HL-60 (cell line): ENCODE measurements at regions not wholly inside any gene's neighbourhood (a gene's known extent, or its start where the extent isn't known, plus 50 kb on each side); places are given as distances from the start of the nearest gene placed in this dataset.
A peak's percentile ranks its signal among the peaks of the same experiment; 100 is the strongest.

Source experiments
- DNase-seq, 2 experiments: peaks; one replicate each; pipeline ENCODE4 v3.0.0-alpha.2; 2010 to 2020; ENCODE audit warnings: low read depth in 1 of 2, low spot score in 1 of 2
- H3K27ac ChIP-seq: fragments of 250-450 bp; sonication (Bioruptor Pico); replicated peaks from 2 replicates; pipeline ENCODE4 v1.5.1; 2020; ENCODE audit warnings: mild to moderate bottlenecking, moderate library complexity
- H3K27me3 ChIP-seq: fragments of 250-450 bp; sonication (Bioruptor Pico); 2 replicates; pipeline ENCODE4 v1.5.1; 2021; ENCODE audit warnings: mild to moderate bottlenecking, moderate library complexity; ENCODE audit not compliant: insufficient read depth, poor library complexity, severe bottlenecking
- H3K4me3 ChIP-seq: replicated peaks from 2 replicates; pipeline ENCODE4 v1.5.1; 2011; ENCODE audit warnings: mild to moderate bottlenecking, control low read depth, low read length; ENCODE audit not compliant: insufficient read depth
- GABPA ChIP-seq: IDR thresholded peaks from 2 replicates; pipeline ENCODE4 v1.6.1; 2012; ENCODE audit warnings: low read depth
- POLR2AphosphoS5 ChIP-seq: IDR thresholded peaks from 2 replicates; pipeline ENCODE4 v1.6.1; 2012; ENCODE audit warnings: low read depth
- SPI1 ChIP-seq: IDR thresholded peaks from 2 replicates; pipeline ENCODE4 v1.6.1; 2012; ENCODE audit warnings: low read depth, mild to moderate bottlenecking, borderline replicate concordance
- TF ChIP-seq, protein P1 (sequence below): IDR thresholded peaks from one replicate; pipeline ENCODE4 v1.5.1; 2011; ENCODE audit warnings: low read length, control low read depth, inconsistent platforms; ENCODE audit not compliant: insufficient read depth
- TF ChIP-seq, protein P2 (sequence below): IDR thresholded peaks from 2 replicates; pipeline ENCODE4 v1.6.1; 2012; ENCODE audit warnings: low read depth; ENCODE audit not compliant: insufficient replicate concordance

- Histone ChIP-seq H3K27me3 (no peaks in the 10 kb centered on the region), H3K4me3 (no peak overlapping the region), H3K27ac (peak overlapping the region; percentile 73)
- peak; percentile 69 to 87 for DNase-seq
- peak; percentile 51; the same call in 1 of the 2 replicates for TF ChIP-seq POLR2AphosphoS5
- no peak for TF ChIP-seq GABPA
- TF ChIP-seq, protein P1, sequence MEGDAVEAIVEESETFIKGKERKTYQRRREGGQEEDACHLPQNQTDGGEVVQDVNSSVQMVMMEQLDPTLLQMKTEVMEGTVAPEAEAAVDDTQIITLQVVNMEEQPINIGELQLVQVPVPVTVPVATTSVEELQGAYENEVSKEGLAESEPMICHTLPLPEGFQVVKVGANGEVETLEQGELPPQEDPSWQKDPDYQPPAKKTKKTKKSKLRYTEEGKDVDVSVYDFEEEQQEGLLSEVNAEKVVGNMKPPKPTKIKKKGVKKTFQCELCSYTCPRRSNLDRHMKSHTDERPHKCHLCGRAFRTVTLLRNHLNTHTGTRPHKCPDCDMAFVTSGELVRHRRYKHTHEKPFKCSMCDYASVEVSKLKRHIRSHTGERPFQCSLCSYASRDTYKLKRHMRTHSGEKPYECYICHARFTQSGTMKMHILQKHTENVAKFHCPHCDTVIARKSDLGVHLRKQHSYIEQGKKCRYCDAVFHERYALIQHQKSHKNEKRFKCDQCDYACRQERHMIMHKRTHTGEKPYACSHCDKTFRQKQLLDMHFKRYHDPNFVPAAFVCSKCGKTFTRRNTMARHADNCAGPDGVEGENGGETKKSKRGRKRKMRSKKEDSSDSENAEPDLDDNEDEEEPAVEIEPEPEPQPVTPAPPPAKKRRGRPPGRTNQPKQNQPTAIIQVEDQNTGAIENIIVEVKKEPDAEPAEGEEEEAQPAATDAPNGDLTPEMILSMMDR: no peak
- TF ChIP-seq SPI1: peak; percentile 92
- TF ChIP-seq, protein P2, sequence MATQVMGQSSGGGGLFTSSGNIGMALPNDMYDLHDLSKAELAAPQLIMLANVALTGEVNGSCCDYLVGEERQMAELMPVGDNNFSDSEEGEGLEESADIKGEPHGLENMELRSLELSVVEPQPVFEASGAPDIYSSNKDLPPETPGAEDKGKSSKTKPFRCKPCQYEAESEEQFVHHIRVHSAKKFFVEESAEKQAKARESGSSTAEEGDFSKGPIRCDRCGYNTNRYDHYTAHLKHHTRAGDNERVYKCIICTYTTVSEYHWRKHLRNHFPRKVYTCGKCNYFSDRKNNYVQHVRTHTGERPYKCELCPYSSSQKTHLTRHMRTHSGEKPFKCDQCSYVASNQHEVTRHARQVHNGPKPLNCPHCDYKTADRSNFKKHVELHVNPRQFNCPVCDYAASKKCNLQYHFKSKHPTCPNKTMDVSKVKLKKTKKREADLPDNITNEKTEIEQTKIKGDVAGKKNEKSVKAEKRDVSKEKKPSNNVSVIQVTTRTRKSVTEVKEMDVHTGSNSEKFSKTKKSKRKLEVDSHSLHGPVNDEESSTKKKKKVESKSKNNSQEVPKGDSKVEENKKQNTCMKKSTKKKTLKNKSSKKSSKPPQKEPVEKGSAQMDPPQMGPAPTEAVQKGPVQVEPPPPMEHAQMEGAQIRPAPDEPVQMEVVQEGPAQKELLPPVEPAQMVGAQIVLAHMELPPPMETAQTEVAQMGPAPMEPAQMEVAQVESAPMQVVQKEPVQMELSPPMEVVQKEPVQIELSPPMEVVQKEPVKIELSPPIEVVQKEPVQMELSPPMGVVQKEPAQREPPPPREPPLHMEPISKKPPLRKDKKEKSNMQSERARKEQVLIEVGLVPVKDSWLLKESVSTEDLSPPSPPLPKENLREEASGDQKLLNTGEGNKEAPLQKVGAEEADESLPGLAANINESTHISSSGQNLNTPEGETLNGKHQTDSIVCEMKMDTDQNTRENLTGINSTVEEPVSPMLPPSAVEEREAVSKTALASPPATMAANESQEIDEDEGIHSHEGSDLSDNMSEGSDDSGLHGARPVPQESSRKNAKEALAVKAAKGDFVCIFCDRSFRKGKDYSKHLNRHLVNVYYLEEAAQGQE: no peak
Observed at GRCh38 chr11:119573858-119574257, 150.9 kb upstream of the THY1 start.

DNA sequence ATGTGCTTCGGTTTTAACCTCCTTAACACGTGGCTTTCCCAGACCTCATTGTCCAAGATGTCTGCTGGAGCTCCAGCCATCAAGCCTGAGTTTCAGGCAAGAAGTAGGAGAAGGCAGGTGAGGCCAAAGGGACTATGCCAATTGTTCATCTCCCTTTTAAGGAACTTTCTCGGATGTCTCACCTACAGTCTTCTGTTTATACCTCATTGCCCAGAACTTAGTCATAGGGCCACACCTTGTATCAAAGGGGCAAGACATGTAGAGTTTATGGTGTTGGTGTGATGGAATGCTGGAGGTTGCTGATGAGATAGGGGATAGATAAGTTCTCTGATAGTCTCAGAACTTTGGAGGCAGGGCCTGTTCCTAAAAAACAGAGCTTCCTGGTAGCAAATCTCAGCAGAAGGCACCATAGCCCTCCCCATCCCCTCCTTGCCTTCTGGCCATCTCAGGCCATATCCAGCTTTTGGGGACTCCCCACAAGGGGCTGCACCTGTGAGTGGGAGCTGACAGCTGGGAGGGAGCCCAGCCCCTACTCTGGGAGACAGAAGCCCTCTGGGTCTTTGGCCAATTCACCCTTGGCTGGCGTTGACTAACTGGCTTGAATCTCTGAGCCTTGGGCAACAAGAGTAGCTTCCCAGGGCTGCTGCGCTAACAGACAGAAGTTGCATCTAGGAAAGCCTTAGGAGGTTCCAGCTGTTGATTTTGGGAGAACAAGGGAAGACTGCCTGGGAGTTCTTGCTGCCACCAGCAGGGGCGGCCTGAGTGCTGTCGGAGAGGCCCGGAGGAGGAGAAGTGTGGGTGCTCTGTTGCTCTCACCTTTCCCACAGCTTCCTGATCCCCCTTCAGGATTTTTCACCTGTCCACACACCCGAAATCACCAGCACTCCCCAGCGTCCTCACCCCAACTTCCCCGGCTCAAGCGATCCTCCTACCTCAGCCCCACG lies 149.8 kb upstream of the THY1 start:
- Histone ChIP-seq H3K4me3 (no peak overlapping the region), H3K27ac (peak overlapping the region; percentile 73), H3K27me3 (no peaks in the 10 kb centered on the region)
- no peak for TF ChIP-seq POLR2AphosphoS5
- no peak for TF ChIP-seq SPI1
- TF ChIP-seq, protein P2: no peak
- TF ChIP-seq GABPA: no peak
- TF ChIP-seq, protein P1: no peak
- no peak for DNase-seq

DNA sequence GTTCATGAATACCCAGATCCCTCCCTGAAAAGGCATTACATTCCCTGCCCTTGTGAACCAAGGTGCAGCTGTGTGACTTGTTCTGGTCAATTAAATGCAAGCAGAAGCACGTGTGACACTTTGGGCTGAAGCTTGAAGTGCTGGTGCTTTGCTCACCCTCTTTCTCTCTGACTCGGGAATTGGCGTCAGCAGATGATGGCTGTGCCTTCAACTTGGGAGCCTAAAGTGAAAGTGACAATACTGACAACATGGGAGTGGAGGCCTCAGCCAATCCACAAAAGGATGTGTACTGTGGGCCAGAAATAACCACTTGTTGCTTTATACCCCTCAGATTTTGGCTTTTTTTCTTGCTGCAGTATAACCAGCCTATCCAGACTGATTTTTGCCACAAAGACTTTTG lies 148.3 kb upstream of the THY1 start:
- Histone ChIP-seq H3K27me3 (no peaks in the 10 kb centered on the region), H3K27ac (no peak overlapping the region), H3K4me3 (no peak overlapping the region)
- DNase-seq: no peak
- TF ChIP-seq POLR2AphosphoS5 (no peak), SPI1 (no peak), GABPA (no peak)
- TF ChIP-seq, protein P2: no peak
- TF ChIP-seq, protein P1: no peak
